SU-DHL-6 (cell line): ENCODE measurements at regions not wholly inside any gene's neighbourhood (a gene's known extent, or its start where the extent isn't known, plus 50 kb on each side); places are given as distances from the start of the nearest gene placed in this dataset.

Experiments
- H2AFZ ChIP-seq: fragments of 200-600 bp; sonication (generic); 2 replicates; pipeline ENCODE4 v1.6.1; 2014; ENCODE audit warnings: low read depth, mild to moderate bottlenecking, moderate library complexity, mixed read lengths, antibody characterized with exemption, low read length; ENCODE audit not compliant: severe bottlenecking
- H3F3A ChIP-seq: fragments of 200-600 bp; shearing (Covaris generic); 2 replicates; pipeline ENCODE4 v1.6.0; 2016; ENCODE audit warnings: antibody characterized with exemption, mild to moderate bottlenecking; ENCODE audit not compliant: insufficient read depth
- H3K27ac ChIP-seq: fragments of 200-600 bp; sonication (generic); 2 replicates; pipeline ENCODE4 v1.5.1; 2016; ENCODE audit warnings: low read depth, mild to moderate bottlenecking, low read length, moderate library complexity, mixed read lengths
- H3K27me3 ChIP-seq: fragments of 200-600 bp; sonication (generic), shearing (Covaris generic); 2 replicates; pipeline ENCODE4 v1.6.0; 2014; ENCODE audit warnings: mild to moderate bottlenecking, low read length
- H3K36me3 ChIP-seq: fragments of 200-600 bp; sonication (generic); 2 replicates; pipeline ENCODE4 v1.6.1; 2014; ENCODE audit warnings: mild to moderate bottlenecking, low read length, mixed read lengths
- H3K4me2 ChIP-seq: fragments of 300-600, 200-600 bp; shearing (Covaris generic), sonication (generic); 2 replicates; pipeline ENCODE4 v1.6.0; 2014; ENCODE audit warnings: low read length, low read depth, mild to moderate bottlenecking; ENCODE audit not compliant: poor library complexity, severe bottlenecking
- H3K4me3 ChIP-seq: fragments of 200-600 bp; sonication (generic); 2 replicates; pipeline ENCODE4 v1.5.1; 2014; ENCODE audit warnings: antibody characterized with exemption, low read length, mild to moderate bottlenecking, mixed read lengths; ENCODE audit not compliant: insufficient read depth, poor library complexity, severe bottlenecking
- H3K79me2 ChIP-seq: fragments of 200-600 bp; sonication (generic); 2 replicates; pipeline ENCODE4 v1.6.1; 2014; ENCODE audit warnings: mild to moderate bottlenecking, low read length, moderate library complexity; ENCODE audit not compliant: insufficient read depth
- H3K9ac ChIP-seq: fragments of 200-600 bp; sonication (generic); 2 replicates; pipeline ENCODE4 v1.7.0; 2014; ENCODE audit warnings: mild to moderate bottlenecking, low read length
- H3K9me2 ChIP-seq: fragments of 200-600 bp; sonication (generic); replicated peaks from 2 replicates; pipeline ENCODE4 v1.6.1; 2014; ENCODE audit warnings: low read length; ENCODE audit not compliant: insufficient read depth
- H3K9me3 ChIP-seq: fragments of 200-600 bp; sonication (generic); 2 replicates; pipeline ENCODE4 v1.6.1; 2014; ENCODE audit warnings: low read length, mixed read lengths; ENCODE audit not compliant: insufficient read depth
- H4K20me1 ChIP-seq: fragments of 200-600 bp; sonication (generic); 2 replicates; pipeline ENCODE4 v1.6.1; 2014; ENCODE audit warnings: low read depth, mild to moderate bottlenecking, antibody characterized with exemption, low read length, moderate library complexity, mixed read lengths
- EZH2phosphoT487 ChIP-seq: fragments of 200-600 bp; sonication (generic), shearing (Covaris generic); conservative IDR thresholded peaks from 2 replicates; pipeline ENCODE4 v1.6.1; 2018; ENCODE audit warnings: mild to moderate bottlenecking, antibody characterized with exemption, low read length, moderate library complexity, mixed read lengths
- TF ChIP-seq, protein P1 (sequence below): fragments of 200-600 bp; sonication (generic); IDR thresholded peaks from one replicate; pipeline ENCODE4 v1.5.1; 2017; ENCODE audit warnings: antibody characterized with exemption, mild to moderate bottlenecking, low read length, moderate library complexity; ENCODE audit not compliant: insufficient read depth, poor library complexity, severe bottlenecking

GRCh38 chr1:224791362-224791941, 138.0 kb upstream of the DNAH14 start:
- no peak overlapping the region for H3K9ac ChIP-seq
- no peaks in the 10 kb centered on the region for H3K9me3 ChIP-seq
- H3K4me3 ChIP-seq: no peak overlapping the region
- H3K27me3 ChIP-seq: no peaks in the 10 kb centered on the region
- H3K36me3 ChIP-seq: no peaks in the 10 kb centered on the region
- no peak for TF ChIP-seq EZH2phosphoT487
- TF ChIP-seq, protein P1, sequence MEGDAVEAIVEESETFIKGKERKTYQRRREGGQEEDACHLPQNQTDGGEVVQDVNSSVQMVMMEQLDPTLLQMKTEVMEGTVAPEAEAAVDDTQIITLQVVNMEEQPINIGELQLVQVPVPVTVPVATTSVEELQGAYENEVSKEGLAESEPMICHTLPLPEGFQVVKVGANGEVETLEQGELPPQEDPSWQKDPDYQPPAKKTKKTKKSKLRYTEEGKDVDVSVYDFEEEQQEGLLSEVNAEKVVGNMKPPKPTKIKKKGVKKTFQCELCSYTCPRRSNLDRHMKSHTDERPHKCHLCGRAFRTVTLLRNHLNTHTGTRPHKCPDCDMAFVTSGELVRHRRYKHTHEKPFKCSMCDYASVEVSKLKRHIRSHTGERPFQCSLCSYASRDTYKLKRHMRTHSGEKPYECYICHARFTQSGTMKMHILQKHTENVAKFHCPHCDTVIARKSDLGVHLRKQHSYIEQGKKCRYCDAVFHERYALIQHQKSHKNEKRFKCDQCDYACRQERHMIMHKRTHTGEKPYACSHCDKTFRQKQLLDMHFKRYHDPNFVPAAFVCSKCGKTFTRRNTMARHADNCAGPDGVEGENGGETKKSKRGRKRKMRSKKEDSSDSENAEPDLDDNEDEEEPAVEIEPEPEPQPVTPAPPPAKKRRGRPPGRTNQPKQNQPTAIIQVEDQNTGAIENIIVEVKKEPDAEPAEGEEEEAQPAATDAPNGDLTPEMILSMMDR: no peak
- H3K27ac ChIP-seq: no peak overlapping the region
- no peaks in the 10 kb centered on the region for H3K79me2 ChIP-seq
- no peaks in the 10 kb centered on the region for H3F3A ChIP-seq
- H3K4me2 ChIP-seq: no peak overlapping the region
- no peaks in the 10 kb centered on the region for H4K20me1 ChIP-seq
- no peak overlapping the region for H2AFZ ChIP-seq
- H3K9me2 ChIP-seq: no peaks in the 10 kb centered on the region

- no peaks in the 10 kb centered on the region for H3K36me3 ChIP-seq
- H4K20me1 ChIP-seq: no peaks in the 10 kb centered on the region
- H2AFZ ChIP-seq: no peak overlapping the region
- H3K9me3 ChIP-seq: no peaks in the 10 kb centered on the region
- H3F3A ChIP-seq: no peaks in the 10 kb centered on the region
- H3K79me2 ChIP-seq: no peaks in the 10 kb centered on the region
- TF ChIP-seq, protein P1: no peak
- no peak for TF ChIP-seq EZH2phosphoT487
- no peak overlapping the region for H3K4me3 ChIP-seq
- H3K9me2 ChIP-seq: no peaks in the 10 kb centered on the region
- H3K27me3 ChIP-seq: no peaks in the 10 kb centered on the region
- H3K4me2 ChIP-seq: no peak overlapping the region
- H3K9ac ChIP-seq: no peak overlapping the region
- H3K27ac ChIP-seq: no peak overlapping the region
Observed at GRCh38 chr1:224795591-224795990, 133.9 kb upstream of the DNAH14 start.

GRCh38 chr1:224799083-224799482, 130.4 kb upstream of the DNAH14 start:
- TF ChIP-seq EZH2phosphoT487: no peak
- TF ChIP-seq, protein P1: no peak
- H3K27me3 ChIP-seq: no peaks in the 10 kb centered on the region
- no peak overlapping the region for H3K9ac ChIP-seq
- H3K4me3 ChIP-seq: no peak overlapping the region
- H3K27ac ChIP-seq: no peak overlapping the region
- H3K9me3 ChIP-seq: no peaks in the 10 kb centered on the region
- no peaks in the 10 kb centered on the region for H3F3A ChIP-seq
- H3K36me3 ChIP-seq: no peaks in the 10 kb centered on the region
- no peaks in the 10 kb centered on the region for H3K79me2 ChIP-seq
- H2AFZ ChIP-seq: no peak overlapping the region
- no peaks in the 10 kb centered on the region for H3K9me2 ChIP-seq
- no peaks in the 10 kb centered on the region for H4K20me1 ChIP-seq
- H3K4me2 ChIP-seq: no peak overlapping the region
